GM19395 (cell line): ENCODE measurements at regions not wholly inside any gene's neighbourhood (a gene's known extent, or its start where the extent isn't known, plus 50 kb on each side); places are given as distances from the start of the nearest gene placed in this dataset.

Experiments used
- ATAC-seq: cut with Tn5 transposase; IDR thresholded peaks from one replicate; pipeline ENCODE4 v1.9.1; 2021; ENCODE audit warnings: mild to moderate bottlenecking, moderate library complexity; ENCODE audit not compliant: unreplicated experiment

DNA sequence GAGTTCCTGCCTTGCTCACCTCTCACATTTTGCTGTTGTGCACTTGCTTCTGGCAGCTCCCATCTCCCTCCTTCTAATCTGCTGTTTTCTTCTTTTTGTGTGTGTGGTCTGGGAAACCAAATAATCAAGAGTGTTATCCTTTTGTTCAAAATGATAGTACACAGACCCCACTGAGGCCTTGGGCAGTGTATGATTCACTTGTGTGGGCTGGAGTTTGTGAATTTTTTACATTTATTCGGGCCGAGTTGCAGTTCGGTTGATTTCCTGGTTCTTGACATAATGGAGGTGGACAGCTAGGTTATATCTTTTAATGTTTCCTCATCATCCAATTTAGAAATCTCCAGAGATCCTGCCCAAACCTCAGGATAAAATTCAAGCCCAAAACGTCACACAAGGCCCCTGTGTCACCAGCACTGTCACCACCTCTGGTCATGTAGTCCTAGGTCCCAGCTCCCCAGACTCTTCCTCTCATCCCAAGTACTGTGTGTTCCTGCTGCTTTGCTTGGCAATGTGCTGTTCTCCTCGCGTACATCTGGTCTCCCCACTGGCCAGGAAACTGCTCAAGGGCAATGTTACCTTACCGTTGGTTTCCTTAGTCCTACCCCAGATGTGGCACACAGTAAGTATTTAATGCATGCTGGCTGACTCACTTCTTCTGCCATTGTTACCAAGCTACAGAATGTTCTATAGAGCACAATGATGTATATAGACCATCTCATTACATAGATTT, 55.7 kb upstream of the PHACTR2 start:
- no peak for ATAC-seq

DNA sequence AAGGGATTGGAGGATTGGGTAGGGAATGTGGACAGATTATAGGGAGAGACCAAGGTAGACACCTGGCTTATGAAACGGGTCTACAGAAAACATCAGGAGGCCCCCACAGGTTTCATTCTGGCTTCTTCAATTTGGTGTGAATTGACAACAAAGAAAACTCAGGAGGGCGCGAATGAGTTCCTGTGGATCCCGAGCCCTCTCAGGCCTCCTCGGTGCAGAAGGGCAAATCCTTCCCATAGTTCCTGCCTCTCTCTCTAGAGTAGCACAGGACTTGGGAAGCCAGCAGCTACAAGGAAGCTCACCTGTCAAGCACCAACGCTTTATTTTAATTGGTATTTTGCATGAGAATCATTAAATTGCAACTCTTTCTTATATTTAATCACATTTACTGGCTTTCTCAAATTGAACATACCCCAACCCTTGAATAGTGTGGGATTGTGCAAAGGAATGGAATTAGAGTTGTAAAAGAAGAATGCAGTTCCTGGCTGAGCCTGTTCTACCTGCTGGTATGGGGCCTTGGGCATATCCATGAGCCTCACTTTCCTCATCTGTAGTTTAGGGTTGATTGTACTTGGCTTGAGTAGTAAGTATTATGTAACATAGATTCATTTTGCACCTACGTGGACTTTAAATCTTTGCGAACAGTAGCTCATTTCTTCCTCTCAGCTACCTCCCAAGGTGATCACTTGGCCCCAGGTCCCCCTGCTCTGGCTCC, 56.4 kb upstream of the PHACTR2 start:
- no peak for ATAC-seq

DNA sequence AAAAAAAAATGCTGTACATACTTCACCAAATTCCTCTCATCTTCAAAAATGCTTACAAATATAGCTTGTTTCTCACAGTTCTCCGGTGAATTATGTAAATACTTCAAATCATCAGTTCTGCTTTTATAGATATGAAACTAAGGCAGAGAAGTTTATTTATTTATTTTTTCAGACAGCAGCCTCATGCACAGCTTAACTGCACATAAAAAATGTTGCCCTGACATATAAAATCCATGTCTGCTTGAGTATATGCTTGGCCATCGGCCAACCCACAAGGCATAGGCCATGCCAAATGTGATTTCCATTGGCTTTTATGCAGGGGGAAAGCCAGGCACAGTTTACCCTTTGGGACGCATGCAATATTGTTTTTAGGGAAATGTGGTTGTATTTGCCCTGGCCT, 57.3 kb upstream of the PHACTR2 start:
- ATAC-seq: no peak

DNA sequence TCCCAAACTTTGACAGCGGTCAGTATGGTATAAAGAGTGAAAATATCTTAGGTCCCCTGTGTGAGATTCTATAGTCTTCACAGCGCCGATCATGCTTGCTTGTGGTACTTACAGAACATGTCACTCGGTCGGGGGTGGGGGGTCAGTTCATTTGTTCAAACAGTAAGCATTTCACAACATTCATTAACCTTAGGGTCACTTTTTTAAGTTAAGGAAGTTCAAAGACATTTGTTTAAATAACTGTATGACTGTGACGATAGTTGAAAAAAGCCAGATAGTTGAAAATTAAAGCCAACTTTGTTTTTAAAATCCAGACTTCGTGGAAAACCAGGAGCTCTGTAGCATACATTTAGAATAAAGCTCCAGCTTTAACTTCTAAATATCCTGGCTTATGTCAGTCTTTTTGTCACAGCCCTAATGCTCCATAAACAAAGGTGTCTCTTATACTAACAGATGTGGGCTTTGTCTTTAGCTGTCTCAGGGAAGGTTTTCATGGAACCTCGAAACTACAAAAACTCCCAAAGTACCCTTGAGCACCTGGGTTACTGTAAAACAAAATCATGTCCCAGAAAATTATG, 57.9 kb upstream of the PHACTR2 start:
- ATAC-seq: no peak

DNA sequence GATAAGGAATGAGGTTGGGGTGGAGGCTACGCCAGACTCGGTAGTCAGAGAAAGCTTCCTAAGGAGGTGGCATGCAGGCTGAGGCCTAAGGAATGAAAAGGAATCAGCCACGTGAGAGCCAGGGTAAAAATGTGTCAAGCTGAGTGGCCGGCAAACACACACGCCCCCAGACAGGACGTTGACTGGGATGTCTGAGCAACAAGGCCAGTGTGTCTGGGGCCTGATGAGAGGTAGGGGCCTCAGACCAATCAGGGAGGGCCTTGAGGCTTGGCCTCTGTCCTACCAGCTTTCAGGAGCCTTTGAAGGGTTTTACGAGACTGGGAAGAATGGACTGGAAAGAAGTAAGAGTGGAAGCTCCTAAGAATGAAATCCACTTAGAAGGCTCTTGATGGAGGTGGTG, 61.0 kb upstream of the PHACTR2 start:
- ATAC-seq: no peak

DNA sequence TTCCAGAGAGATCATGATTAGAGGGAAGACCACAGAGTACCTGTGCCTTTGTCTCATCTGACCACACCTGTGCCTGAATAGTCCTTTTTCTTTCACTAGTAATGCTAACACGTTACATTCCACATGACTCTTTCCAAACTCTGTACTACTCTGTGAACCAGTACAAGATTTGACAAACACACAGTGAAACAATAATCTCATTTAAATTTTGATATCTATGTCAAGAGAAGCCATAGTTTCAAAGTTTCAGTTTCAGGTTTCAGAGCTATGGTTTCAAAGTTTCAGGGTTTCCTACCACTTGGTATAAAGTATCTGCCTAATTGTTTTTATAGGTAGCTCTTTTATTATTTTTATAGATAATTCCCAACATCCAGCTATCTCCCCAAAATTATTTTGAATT, 62.0 kb upstream of the PHACTR2 start:
- no peak for ATAC-seq

DNA sequence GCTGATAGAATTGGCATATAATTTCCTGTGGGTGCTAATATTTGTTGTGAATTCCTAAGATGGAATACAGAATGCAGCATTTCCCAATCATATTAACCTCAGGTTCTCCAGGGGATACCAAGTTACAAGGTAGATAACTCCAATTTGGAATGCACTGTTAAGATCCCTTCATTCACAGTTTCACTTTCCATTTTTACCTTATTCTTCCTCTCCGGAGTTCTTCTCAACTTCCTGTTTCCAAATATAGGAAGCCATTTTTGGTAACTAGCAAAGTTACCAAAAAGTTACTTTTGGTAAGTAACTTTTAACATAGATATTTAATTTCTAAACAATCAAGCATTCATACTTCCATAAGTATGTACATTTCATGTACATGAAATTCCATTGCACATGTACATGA, 63.5 kb upstream of the PHACTR2 start:
- no peak for ATAC-seq

DNA sequence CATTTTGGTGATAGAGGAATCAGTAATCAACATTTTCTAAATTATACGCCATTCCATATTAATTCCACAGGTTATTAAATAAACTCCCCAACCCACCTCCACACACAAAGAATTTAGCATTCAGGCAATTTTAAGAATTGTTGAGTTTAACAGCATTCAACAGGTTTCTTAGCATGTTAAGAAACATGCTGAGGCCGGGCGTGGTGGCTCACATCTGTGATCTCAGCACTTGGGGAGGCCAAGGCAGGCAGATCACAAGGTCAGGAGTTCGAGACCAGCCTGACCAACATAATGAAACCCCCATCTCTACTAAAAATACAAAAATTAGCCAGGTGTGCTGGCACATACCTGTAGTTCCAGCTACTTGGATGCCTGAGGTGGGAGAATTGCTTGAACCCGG, 64.0 kb upstream of the PHACTR2 start:
- ATAC-seq: no peak

DNA sequence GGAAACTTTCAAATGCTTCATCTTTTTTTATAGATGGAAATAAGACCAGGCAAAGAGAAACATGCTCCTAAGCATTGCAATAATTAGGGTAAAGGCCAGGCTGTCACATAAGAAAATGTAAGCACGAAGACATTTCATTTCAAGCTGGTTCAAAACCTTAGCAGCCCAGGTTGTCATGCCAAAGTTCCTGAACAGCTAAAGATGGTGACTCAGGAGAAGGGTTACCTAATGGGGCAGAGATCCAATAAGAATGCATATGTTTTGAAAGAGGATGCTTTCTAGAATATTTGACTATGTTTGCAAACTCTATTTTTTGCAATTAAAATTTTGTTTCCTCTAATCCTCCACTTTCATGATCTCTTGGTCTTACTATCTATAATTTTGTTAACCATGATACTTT, 65.6 kb upstream of the PHACTR2 start:
- ATAC-seq: no peak

DNA sequence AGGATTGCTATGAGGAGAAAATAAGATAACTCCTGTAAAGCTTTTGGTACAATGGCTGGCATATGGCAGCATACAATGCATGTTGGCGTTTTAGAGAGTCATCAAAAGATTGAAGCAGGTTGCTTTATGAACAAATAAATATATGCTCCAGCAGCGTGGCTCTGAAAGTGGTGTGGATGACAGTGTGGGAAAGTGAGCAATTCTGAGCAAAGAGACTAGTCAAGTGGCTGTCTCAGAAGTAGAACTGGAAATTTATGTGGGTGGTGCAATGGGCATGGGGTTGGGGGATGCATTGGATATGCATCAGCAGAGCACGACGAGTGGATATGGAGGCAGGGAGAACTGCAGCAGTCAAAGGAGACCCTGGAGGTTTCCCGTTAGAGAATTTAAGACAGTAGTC, 66.2 kb upstream of the PHACTR2 start:
- no peak for ATAC-seq

DNA sequence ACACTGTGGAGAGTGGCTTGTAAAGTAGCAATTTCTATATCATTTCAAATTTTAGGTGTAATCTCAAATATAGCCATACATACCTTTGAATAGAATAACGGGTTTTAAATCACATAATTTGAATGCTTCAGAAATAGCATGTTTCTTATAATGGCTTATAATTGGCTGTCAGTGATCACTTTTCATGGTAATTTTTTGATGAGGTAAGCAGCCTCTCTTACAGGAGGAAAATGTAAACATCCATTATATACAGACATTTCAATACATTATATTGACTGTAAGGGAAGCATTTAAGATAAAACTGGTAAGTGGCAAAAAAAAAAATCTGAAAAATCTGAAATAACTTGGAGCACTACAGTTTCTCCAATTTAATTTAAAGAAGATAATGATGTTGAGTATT, 67.8 kb upstream of the PHACTR2 start:
- ATAC-seq: no peak

DNA sequence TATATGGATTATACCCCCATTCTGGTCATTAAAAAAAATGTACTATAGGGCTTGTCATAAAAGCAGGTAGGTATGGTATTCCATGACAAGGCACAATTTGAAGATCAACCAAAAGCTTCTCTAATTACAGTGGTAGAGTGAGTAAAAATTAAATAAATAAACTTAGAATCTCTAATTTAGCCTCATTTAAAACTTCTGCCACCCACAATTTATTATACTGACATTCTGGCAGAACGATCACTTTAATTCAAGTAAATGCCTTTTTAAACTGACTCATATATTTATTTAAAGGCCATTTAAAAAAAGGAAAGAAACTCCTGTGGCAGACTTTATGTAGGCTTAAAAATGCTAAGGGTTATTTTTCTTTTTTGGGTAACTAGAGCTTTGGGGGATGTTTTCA, 68.3 kb upstream of the PHACTR2 start:
- no peak for ATAC-seq

DNA sequence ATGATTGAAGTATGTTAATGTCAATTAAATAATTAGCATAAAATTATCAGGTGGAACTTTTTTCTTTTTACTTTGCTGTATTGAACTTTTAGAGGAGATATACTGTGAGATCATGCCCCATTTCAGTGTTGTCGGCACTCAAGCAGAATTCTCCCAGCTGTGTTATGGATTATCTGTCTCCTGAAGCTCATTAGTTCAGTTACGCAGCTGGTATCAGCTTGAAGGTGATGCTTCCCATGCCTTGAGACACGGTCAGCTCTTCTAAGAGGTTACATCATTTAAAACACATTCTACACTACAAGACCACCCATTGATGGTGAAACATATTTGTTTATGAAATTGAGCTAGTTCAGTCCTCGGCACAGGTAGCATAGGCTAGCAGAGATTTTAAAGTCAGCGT, 68.9 kb upstream of the PHACTR2 start:
- no peak for ATAC-seq

DNA sequence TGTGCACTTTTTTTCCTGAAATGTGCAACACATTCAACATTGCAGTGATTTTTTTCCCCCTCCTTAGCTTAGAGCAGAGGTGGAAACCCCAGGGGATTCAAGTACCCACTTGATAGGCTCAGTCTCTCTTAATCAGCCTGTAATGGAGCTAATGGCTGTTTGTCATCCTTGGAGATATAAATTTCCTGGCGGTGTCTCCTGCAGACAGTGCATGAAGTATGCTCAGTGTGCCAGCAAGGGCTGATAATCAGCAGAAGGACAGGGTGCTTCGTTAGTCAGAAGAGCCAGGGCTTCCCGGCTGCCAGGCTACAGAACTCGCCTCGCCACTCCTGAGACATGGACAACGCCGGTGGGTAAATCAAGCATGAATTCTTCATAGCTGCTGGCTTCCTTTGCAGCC, 69.8 kb upstream of the PHACTR2 start:
- no peak for ATAC-seq

DNA sequence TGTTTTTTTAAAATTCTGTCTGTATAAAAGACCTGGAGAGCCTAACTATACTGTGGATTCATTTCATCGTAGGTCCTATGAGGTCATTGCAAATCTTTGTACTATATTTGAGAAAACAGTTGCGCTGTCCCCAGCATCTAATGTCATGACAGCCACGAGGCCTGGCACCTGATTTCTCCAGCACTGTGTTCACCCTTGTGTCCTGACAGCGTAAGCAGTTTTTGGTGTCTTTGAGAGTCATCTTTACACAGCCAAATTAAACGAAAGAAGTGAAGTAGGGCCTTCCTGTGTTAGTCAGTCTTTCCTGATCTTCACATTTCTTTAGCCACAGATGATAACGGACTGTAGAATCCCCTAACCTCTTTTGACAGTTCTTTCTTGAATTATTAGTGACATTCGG, 70.6 kb upstream of the PHACTR2 start:
- ATAC-seq: no peak

DNA sequence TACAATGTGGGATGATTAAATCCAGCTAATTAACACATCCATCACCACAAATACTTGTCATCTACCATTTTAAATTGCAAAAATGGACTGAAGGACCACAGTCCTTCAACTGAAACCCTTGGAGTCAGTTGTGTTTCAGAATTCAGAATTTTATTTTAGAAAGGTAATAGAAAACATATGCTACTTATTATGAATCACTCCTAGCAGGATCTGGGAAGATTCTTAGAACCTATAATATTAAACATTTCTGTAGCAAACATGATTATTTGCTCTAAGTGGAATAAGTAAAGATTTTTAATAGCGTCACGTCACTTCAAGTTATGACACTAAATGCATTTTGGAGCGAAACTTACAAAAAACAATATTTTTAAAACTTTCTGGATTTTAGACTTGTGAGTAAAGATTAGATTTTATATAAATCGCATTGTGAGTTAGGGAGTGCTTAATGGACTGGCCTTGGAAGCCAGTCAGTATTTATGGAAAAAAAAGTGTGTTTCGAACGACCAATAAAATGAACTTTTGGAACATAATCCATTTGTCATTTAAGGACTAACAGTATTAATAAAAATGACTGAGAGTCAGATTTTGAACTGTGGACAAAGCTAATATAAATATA, 71.8 kb upstream of the PHACTR2 start:
- no peak for ATAC-seq

DNA sequence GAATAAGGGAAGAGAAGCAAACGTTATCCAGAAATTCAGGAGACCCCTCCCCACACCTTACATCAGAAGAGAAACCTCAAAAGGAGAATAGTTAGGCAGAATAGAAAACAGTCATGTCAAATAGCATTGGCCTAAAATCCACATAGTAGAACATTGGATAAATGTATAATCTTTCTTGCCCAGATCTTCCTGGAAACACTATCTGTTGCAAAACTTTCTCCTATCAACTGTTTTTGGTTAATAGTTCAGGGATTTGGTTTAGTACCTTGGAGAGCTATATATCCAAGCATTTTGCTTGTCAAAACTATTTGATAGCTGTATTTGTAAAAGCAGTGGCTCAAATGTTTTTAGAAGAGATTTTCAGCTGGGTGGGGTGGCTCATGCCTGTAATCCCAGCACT, 74.3 kb upstream of the PHACTR2 start:
- no peak for ATAC-seq

DNA sequence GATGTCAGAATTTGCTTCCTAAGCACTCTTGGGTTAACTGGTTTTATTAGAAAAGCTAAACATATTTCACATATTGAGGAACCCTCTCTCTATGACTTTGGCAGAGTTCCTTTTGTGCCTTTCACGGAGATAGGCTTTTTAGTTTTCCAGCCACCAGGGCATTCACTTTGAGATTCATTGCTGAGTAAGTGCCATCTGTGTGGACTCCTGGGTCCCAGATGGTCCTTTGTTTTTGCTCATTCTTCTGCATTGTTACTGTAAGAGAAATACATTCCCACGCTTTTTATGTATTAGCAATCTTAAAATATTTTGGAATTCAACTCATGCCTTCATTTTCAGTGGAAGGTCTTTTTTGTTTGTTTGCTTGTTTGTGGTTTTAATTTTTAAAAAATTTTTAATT, 76.3 kb upstream of the PHACTR2 start:
- no peak for ATAC-seq

DNA sequence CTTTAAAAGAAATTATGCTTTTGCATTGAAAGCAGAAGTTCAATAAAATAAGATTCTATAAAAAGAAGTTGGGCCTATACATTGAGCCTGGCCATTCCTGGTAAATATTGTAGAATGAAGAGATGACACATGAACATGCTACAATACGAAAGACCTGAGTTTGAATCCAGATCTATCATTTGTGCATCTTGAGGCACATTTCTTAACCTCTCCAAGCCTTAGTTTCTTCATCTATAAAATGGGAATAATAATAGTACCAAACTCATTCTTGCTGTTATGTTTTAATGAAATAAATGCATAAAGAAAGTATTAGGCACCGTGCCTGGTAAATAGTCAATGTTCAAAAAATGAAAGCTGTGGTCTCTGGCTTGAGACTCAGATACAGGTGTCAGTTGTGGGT, 76.9 kb upstream of the PHACTR2 start:
- ATAC-seq: no peak

DNA sequence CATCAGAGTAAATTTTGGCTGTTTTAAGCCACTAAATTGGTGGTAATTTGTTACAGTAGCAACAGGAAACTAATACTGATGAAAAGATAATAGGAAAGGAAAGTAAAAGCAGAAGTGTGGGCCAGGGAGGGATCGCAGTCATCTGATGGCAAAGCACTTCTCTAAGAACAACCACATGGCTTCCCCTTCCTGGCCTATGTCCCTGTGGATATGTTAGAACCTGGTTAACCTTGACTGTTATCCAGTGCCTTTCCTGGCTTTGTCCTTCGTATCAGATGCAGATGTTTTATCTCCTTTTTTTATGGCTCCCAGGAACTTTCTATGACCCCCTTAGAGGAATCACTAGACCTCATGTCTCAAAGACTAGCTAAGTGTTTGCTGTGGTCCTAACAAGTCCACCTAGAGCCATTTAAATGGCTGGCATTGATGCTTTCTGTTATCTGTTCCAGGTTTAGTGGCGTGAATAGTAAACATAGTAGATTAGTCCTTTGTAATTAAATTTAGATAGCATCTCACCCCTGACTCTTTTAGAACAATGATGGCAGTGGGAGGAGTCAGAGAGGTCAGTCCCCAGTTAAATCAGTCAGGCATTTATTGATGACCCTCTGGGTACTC, 79.2 kb upstream of the PHACTR2 start:
- peak; percentile 84 for ATAC-seq

DNA sequence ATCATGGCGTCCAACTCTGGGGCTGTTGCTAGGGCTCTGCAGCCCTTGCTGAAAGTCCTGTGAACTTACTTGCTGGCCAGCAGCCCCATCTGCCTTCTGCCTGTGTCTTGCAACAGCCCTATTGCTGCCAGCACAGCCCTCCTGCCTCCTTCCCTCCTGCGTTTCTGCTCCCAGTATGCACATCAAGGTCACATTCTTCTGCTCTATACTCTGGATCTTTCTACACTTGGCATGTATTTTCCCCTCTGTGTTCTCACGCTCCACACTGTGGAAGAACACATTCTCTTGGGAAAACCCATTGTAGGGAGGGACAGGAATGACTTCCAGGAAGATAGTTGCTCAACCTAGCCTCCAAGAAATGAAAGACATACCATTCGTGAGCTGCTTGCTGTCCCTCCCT, 80.9 kb upstream of the PHACTR2 start:
- no peak for ATAC-seq
